ENCODE measurements at regions not wholly inside any gene's neighbourhood (a gene's known extent, or its start where the extent isn't known, plus 50 kb on each side); places are given as distances from the start of the nearest gene placed in this dataset.

DNA sequence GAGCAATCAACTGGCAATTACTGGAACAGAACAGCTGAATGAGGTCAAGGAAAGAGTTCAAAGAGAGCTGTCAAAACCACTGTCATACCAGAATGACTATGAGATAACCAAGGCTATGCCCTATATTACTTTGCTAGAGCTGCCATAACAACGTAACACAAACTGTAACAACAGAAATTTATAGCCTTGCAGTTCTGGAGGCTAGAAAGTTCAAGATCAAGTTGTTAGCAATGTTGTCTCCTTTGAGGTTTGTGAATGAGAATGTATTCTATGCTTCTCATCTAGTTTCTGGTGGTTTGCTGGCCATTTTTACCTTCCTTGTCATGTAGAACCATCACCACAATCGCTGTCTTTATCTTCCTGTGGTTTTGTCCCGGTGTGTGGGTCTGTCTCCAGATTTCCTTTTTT, 1323.0 kb upstream of the GJE1 start:
- TF ChIP-seq EZH2 (IDR thresholded peaks at IDR 0.05; ENCODE audit: insufficient read depth, poor library complexity, severe bottlenecking) (no peak), EZH2phosphoT487 (IDR thresholded peaks at IDR 0.05; ENCODE audit: insufficient read depth, low read depth) (no peak)

All from GM23248 (cell line).